Fibroblast of skin of back (primary cell): ENCODE measurements at regions not wholly inside any gene's neighbourhood (a gene's known extent, or its start where the extent isn't known, plus 50 kb on each side); places are given as distances from the start of the nearest gene placed in this dataset.

Experiments
- DNase-seq: peaks from one replicate; pipeline ENCODE4 v3.0.0-alpha.2; 2013

GRCh38 chr1:244196571-244197285 lies 145.6 kb downstream of the ZBTB18 start:
- DNase-seq, result no peak

GRCh38 chr1:244197851-244198375 lies 146.8 kb downstream of the ZBTB18 start:
- no peak for DNase-seq

GRCh38 chr1:244199902-244200301 lies 148.8 kb downstream of the ZBTB18 start:
- no peak for DNase-seq

GRCh38 chr1:244200596-244200995 lies 149.5 kb downstream of the ZBTB18 start:
- no peak for DNase-seq

- DNase-seq, result no peak
These were observed 150.7 kb downstream of the ZBTB18 start for GRCh38 chr1:244201750-244202149.

- no peak for DNase-seq
These were observed 152.9 kb downstream of the ZBTB18 start for GRCh38 chr1:244204004-244204403.

- peak; percentile 16 for DNase-seq
These were observed 154.1 kb downstream of the ZBTB18 start for GRCh38 chr1:244205171-244205570.

GRCh38 chr1:244205906-244206305 lies 154.8 kb downstream of the ZBTB18 start:
- DNase-seq, result no peak

- DNase-seq, result no peak
These were observed 156.2 kb downstream of the ZBTB18 start for GRCh38 chr1:244207042-244207934.

GRCh38 chr1:244207935-244208244 lies 156.8 kb downstream of the ZBTB18 start:
- no peak for DNase-seq

- no peak for DNase-seq
These were observed 158.9 kb downstream of the ZBTB18 start for GRCh38 chr1:244209955-244210354.

- DNase-seq, result peak; percentile 12
These were observed 159.9 kb downstream of the ZBTB18 start for GRCh38 chr1:244210884-244211558.

GRCh38 chr1:244211559-244211944 lies 160.5 kb downstream of the ZBTB18 start:
- no peak for DNase-seq

- DNase-seq, result no peak
These were observed 161.1 kb downstream of the ZBTB18 start for GRCh38 chr1:244212219-244212618.

GRCh38 chr1:244212797-244213475 lies 161.9 kb downstream of the ZBTB18 start:
- no peak for DNase-seq

GRCh38 chr1:244214009-244214967 lies 163.2 kb downstream of the ZBTB18 start:
- peak; percentile 98 for DNase-seq

GRCh38 chr1:244216836-244217235 lies 165.8 kb downstream of the ZBTB18 start:
- no peak for DNase-seq

- DNase-seq, result no peak
These were observed 166.6 kb downstream of the ZBTB18 start for GRCh38 chr1:244217711-244218110.

- no peak for DNase-seq
These were observed 167.1 kb downstream of the ZBTB18 start for GRCh38 chr1:244218220-244218619.

- no peak for DNase-seq
These were observed 168.1 kb downstream of the ZBTB18 start for GRCh38 chr1:244219149-244219548.

GRCh38 chr1:244219802-244220201 lies 168.7 kb downstream of the ZBTB18 start:
- DNase-seq, result no peak
